ENCODE measurements at regions not wholly inside any gene's neighbourhood (a gene's known extent, or its start where the extent isn't known, plus 50 kb on each side); places are given as distances from the start of the nearest gene placed in this dataset.

- TF ChIP-seq POLR2AphosphoS5 (IDR thresholded peaks at IDR 0.05; ENCODE audit: low read depth, low read length), result no peak
- no peak for TF ChIP-seq RAD21 (IDR thresholded peaks at IDR 0.05; ENCODE audit: low read depth)
These were observed 101.9 kb upstream of the CDC42BPA start for GRCh38 chr1:227420147-227420546.
